ENCODE measurements at regions not wholly inside any gene's neighbourhood (a gene's known extent, or its start where the extent isn't known, plus 50 kb on each side); places are given as distances from the start of the nearest gene placed in this dataset.

- no peaks in the 10 kb centered on the region for H3K27me3 Mint-ChIP-seq (ENCODE audit: low read depth)
- no peaks in the 10 kb centered on the region for H3K36me3 Mint-ChIP-seq (ENCODE audit: insufficient read depth in 2 of 2)
- no peak for DNase-seq
- no peaks in the 10 kb centered on the region for H3K4me1 Mint-ChIP-seq (ENCODE audit: low read depth)
- no peak overlapping the region for H3K27ac Mint-ChIP-seq
- peaks cover 2 to 5% of the 10 kb centered on the region in 2 donors for H3K9me3 Mint-ChIP-seq
- H3K4me3 Mint-ChIP-seq = no peak overlapping the region
- no peak for ATAC-seq (replicated peaks in 1 of 2)
These were observed 74.7 kb upstream of the TRPC4 start for GRCh38 chr13:37944081-37944868.

GRCh38 chr13:37942929-37943328 lies 73.4 kb upstream of the TRPC4 start:
- Mint-ChIP-seq H3K4me3 (no peak overlapping the region), H3K9me3 (peaks cover 2 to 5% of the 10 kb centered on the region in 2 donors), H3K4me1 (ENCODE audit: low read depth) (no peaks in the 10 kb centered on the region), H3K36me3 (ENCODE audit: insufficient read depth in 2 of 2) (no peaks in the 10 kb centered on the region), H3K27me3 (ENCODE audit: low read depth) (no peaks in the 10 kb centered on the region), H3K27ac (no peak overlapping the region)
- DNase-seq (no peak), ATAC-seq (replicated peaks in 1 of 2) (no peak)

DNA sequence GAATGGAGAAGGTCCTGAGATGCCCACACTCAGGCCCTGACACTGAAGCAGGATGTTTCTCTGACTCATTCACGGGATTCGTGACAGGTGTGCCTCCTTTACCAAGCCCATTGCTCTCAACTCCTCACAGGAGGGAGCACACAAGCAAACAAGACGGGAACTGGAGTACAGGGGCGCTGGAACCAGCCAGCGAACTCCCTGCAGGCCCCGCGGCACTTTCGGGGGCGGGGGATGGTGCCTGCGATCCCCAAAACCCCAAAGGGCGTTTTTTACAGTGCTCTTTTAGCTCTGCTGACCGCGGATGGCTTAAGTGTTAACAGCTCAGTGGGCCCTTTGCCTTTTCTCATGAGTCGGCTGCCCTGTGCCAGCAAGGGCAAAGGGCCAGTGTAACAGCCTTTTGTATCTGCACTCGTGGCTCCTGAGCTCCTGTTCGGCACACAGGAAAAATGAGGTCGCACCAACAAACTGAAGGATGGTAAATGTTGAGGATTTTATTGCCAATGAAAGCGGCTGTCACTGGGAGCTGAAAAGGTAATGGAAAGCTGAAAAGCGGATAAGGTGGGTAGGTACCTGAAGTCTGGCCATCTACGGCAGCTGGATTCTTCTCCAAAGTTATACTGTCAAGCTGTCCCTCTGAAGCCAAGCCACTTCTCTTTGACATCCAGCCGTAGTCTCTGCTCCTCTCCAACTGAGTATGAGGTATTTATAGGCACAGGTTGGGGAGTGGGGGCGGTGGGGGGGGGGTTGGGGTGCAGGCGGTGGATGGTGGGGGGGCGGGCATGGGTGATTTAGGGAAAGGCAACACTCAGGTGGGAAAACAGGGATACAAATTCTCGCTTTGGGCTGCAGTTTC lies 65.0 kb upstream of the TRPC4 start:
- no peak overlapping the region for H3K27ac Mint-ChIP-seq
- H3K27me3 Mint-ChIP-seq (ENCODE audit: low read depth) = no peaks in the 10 kb centered on the region
- ATAC-seq (replicated peaks in 1 of 2) (no peak), DNase-seq (no peak)
- no peaks in the 10 kb centered on the region for H3K36me3 Mint-ChIP-seq (ENCODE audit: insufficient read depth in 2 of 2)
- H3K4me1 Mint-ChIP-seq (ENCODE audit: low read depth) = no peaks in the 10 kb centered on the region
- H3K9me3 Mint-ChIP-seq = peaks cover 0 to 1% of the 10 kb centered on the region in 2 donors
- no peak overlapping the region for H3K4me3 Mint-ChIP-seq

DNA sequence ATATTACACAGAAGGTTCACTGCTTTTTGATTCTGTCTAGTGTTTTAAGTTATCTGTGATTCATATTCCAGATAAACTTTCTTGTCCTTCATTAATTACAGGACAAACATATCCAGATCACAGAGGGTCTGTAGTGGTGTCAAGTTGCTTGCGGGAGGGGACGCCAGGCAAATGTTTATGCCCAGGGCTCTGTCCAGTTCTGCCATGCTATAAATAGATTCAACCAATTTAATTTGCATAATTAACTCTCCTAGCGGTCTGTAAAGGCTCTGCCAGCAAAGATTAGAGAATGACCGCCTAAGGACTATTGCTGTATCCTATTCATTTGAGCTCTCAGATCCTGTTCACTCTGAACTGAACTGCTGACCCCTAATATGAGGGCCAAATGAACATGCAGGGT lies 59.7 kb upstream of the TRPC4 start:
- H3K36me3 Mint-ChIP-seq (ENCODE audit: insufficient read depth in 2 of 2) = no peaks in the 10 kb centered on the region
- DNase-seq (no peak), ATAC-seq (replicated peaks in 1 of 2) (no peak)
- H3K4me3 Mint-ChIP-seq = no peak overlapping the region
- H3K9me3 Mint-ChIP-seq = peaks cover 0 to 1% of the 10 kb centered on the region in 2 donors
- H3K4me1 Mint-ChIP-seq (ENCODE audit: low read depth) = no peaks in the 10 kb centered on the region
- H3K27ac Mint-ChIP-seq = no peak overlapping the region
- H3K27me3 Mint-ChIP-seq (ENCODE audit: low read depth) = no peaks in the 10 kb centered on the region

- no peaks in the 10 kb centered on the region for H3K36me3 Mint-ChIP-seq (ENCODE audit: insufficient read depth in 2 of 2)
- H3K9me3 Mint-ChIP-seq = peaks cover 0 to 3% of the 10 kb centered on the region in 2 donors
- H3K27me3 Mint-ChIP-seq (ENCODE audit: low read depth) = no peaks in the 10 kb centered on the region
- H3K4me3 Mint-ChIP-seq = no peak overlapping the region
- ATAC-seq (replicated peaks in 1 of 2) (no peak), DNase-seq (no peak)
- no peak overlapping the region for H3K27ac Mint-ChIP-seq
- no peaks in the 10 kb centered on the region for H3K4me1 Mint-ChIP-seq (ENCODE audit: low read depth)
These were observed 58.0 kb upstream of the TRPC4 start for GRCh38 chr13:37927561-37927960.

DNA sequence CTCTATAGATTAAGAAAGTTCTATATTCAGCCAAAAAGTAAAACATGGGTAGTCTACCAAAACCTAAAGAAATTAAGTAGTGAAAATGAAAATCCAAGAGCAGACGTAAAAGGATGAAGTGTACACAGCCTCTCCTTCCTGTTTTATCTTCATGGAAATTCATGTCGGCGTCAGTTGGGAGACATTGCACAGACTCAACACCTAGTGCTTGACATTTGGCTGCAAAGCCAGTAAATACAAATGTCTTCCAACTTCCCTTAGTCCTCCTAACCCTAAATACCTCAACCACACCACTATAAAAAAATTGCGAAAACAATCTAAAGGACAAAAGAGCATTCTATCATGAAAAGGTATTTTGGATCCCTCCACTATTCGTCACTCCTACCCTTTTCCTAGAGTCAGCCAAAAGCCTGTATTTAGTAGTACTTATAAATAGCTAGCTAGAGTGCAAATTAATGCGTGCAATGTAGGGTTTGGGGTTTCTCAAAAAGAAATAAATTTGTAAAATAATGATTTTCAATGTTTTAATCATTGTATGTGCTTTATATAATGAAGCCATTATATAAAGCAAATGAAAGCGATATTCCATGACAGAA lies 56.4 kb upstream of the TRPC4 start:
- Mint-ChIP-seq H3K9me3 (peaks cover 0 to 2% of the 10 kb centered on the region in 2 donors), H3K4me1 (ENCODE audit: low read depth) (no peaks in the 10 kb centered on the region), H3K4me3 (no peak overlapping the region), H3K27ac (no peak overlapping the region), H3K36me3 (ENCODE audit: insufficient read depth in 2 of 2) (no peaks in the 10 kb centered on the region), H3K27me3 (ENCODE audit: low read depth) (no peaks in the 10 kb centered on the region)
- DNase-seq (no peak), ATAC-seq (replicated peaks in 1 of 2) (no peak)

GRCh38 chr13:37923236-37923635 lies 53.7 kb upstream of the TRPC4 start:
- no peak for DNase-seq
- Mint-ChIP-seq H3K27ac (no peak overlapping the region), H3K9me3 (peaks cover 0 to 2% of the 10 kb centered on the region in 2 donors), H3K36me3 (ENCODE audit: insufficient read depth in 2 of 2) (no peaks in the 10 kb centered on the region), H3K4me3 (no peak overlapping the region), H3K4me1 (ENCODE audit: low read depth) (no peaks in the 10 kb centered on the region), H3K27me3 (ENCODE audit: low read depth) (no peaks in the 10 kb centered on the region)
- no peak for ATAC-seq (replicated peaks in 1 of 2)

GRCh38 chr13:37919329-37919880 lies 49.8 kb upstream of the TRPC4 start:
- Mint-ChIP-seq H3K4me1 (ENCODE audit: low read depth) (no peaks in the 10 kb centered on the region), H3K36me3 (ENCODE audit: insufficient read depth in 2 of 2) (no peaks in the 10 kb centered on the region)
- no peak for ATAC-seq (replicated peaks in 1 of 2)

More at GRCh38 chr13:37919329-37919880, 49.8 kb upstream of the TRPC4 start:
- Mint-ChIP-seq H3K9me3 (peaks cover 2 to 5% of the 10 kb centered on the region in 2 donors), H3K27me3 (ENCODE audit: low read depth) (no peaks in the 10 kb centered on the region), H3K27ac (no peak overlapping the region), H3K4me3 (no peak overlapping the region)
- no peak for DNase-seq
